ENCODE measurements at regions not wholly inside any gene's neighbourhood (a gene's known extent, or its start where the extent isn't known, plus 50 kb on each side); places are given as distances from the start of the nearest gene placed in this dataset.

DNA sequence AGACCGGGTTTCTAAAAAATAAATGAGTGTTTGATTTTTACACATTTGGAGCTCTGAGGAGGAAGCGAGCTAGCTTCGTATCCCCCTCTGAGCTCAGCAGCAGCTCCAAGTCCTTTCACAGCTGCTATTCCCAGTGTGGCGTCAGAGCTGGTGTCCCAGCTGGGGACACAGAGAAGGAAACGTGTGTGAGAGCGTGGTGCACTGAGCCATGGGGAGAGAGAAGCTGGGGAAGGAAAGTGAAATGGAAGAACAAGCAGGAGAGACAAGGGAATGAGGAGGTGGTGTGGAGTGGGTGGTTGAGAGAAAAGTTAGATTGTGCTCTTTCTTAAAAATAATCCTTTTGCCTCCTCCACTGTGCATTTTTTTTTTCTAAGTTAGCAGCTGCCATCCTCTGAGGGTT lies 79.5 kb upstream of the SLC4A4 start:
- no peak for TF ChIP-seq TCF12 (IDR thresholded peaks at IDR 0.05; ENCODE audit: low read depth)
- TF ChIP-seq, protein P1, sequence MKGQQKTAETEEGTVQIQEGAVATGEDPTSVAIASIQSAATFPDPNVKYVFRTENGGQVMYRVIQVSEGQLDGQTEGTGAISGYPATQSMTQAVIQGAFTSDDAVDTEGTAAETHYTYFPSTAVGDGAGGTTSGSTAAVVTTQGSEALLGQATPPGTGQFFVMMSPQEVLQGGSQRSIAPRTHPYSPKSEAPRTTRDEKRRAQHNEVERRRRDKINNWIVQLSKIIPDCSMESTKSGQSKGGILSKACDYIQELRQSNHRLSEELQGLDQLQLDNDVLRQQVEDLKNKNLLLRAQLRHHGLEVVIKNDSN (IDR thresholded peaks at IDR 0.05): no peak
- TF ChIP-seq RAD21 (IDR thresholded peaks at IDR 0.05; ENCODE audit: low read depth): no peak
